NCI-H82 (cell line): ENCODE measurements at regions not wholly inside any gene's neighbourhood (a gene's known extent, or its start where the extent isn't known, plus 50 kb on each side); places are given as distances from the start of the nearest gene placed in this dataset.

Experiments
- DNase-seq: peaks from one replicate; lab custom pipeline; 2025; lab: John Stamatoyannopoulos, UW

DNA sequence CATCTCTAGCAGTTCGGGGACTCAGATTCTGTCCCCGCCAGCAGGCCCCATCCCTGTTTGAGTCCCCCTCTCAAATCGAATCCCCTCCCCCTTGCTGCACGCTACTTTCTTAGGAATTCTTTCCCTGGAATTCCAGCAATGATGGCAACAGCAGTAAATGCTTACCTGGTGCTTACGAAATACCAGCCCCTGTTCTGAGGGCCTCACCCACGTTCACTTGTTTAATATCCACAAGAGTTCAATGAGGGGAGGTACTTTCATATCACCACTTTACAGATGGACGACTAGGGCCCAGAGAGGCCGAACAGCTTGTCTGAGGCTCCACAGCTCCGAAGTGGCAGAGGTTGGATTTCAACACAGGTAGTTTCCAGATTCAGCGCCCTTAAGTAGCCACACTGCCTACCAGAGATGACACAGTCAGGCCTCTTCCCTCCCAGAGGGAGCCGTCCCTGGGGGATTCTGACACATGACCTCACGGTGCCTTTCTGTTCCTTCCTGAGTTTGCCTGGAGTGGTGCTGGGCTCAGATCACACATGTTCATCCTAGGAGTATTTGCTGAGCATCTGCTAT lies 120.7 kb upstream of the GSE1 start:
- no peak for DNase-seq

DNA sequence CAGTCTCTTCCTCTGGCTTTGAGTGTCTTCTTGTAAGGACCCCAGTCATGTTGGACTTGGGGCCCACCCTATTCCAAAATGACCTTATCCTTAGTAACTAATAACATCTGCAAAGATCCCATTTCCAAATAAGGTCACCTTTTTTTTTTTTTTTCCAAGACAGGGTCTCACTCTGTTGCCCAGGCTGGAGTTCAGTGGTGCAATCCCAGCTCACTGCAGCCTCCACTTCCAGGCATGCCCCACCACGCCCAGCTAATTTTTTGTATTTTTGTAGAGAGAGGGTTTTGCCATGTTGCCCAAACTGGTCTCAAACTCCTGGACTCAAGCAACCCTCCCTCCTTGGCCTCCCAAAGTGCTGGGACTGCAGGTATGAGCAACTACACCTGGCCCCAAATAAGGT lies 118.8 kb upstream of the GSE1 start:
- no peak for DNase-seq

DNA sequence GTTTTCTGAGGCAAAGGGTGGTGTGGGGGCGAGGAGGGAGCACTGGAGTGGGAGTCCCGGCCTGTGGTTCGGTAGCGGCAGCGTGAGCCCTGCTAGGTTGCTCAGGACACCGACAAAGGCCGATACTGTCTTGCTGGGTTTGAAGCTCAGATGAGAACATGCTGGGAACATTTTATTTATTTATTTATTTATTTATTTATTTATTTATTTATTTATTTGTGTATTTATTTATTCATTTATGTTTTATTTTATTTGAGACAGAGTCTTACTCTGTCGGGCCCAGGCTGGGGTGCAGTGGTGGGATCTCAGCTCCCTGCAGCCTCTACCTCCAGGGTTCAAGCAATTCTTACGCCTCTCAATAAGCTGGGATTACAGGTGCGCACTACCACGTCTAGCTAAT lies 117.9 kb upstream of the GSE1 start:
- DNase-seq, result no peak

DNA sequence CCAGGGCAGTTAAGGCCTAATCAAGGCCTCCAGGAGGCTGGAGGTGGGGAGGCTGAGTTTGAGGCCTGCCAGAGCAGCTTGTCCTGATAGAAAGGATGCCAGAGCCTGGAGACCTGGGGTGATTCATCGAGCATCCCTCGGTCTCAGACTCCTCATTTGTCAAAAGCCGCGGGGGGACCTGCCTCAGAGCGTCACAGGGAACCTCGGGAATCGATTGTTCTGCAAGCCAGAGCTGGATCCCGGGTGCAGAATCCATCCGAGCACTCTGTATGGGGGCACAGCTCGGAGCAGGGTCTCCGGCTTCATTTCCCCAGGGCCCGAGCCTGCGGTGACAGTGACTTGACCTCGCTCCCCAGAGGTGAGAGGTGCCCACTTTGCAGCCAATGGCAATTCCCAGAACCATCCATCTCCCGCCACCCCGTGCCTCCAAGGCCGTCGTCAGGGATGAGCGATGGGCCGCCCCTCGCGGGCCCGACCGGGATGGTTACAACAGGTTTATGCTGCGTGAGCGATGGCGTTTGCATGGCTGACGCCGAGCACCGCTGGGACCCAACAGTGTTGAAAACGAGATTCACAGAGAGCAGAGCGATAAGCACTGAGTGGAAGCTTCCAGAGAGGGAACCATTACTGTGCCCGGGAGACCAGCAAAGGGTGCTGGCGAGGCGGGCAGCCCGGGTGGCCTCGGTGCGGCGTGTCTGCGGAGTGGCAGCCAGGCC lies 117.1 kb upstream of the GSE1 start:
- no peak for DNase-seq

DNA sequence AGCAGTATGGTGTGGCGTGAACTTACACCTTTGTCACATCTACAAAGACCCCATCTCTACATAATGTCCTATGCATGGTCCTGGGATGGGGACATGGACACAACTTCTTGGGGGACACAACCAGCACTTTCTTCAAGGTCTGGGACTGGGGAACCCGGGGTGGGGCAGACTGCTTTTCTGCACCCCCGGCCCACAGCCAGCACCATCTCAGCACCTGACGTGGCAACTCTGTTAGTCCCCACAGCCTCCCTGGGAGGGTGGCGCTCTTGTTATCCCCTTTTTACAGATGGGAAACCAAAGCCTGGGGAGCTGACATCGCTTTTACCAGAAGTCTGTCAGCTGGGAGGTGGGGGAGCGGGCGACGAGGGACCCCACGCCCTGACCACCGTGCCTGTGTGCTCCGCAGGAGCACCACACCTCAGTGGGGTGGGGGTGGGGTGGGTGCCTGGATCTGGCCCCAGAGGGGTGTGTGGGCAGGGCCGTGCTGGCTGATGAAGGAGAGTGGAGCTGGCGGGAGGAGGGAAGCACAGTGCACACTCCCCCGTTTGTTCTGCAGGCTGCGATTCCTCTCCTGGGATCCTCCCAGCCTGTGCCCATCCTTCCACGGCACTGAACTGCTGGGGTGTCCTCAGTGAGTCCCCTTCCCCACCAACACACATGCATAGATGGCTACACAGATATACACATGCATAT lies 115.4 kb upstream of the GSE1 start:
- no peak for DNase-seq

DNA sequence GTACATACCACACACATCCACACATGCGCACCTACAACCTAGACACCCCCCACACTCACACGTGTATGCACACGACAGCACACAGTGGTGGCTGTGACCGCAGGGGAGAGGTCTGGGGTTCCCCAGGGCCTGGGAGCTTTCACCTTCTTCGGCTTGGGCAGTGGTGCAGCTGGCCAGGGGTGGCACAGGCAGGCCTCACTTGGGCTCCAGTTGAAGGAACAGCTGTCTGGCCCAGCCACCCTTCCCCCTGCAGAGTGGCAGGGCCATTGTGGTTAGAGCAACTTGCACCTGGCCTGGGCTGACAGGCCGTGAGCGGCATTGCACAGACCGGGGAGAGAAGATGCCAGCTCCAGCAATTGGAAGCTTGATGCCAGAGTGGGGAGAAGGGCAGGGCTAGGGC lies 114.5 kb upstream of the GSE1 start:
- no peak for DNase-seq

DNA sequence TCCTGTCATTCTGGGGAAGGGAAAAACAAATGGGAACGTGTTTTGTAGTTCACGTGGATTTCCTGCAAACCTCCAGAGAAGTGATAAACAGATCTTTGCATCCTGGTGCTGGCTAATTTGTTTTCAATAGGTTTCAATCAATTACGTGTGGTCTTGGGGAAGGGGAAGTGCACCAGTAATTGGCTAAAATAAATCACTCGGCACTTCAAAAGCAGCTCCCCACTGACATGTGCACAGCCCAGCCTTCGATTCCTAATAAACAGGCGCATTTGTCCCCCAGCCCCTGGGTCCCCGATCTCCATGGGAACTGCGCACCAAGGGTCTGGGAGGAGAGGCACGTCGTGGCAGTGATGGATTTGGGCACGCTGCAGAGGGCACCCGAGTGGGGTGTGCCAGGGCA lies 112.9 kb upstream of the GSE1 start:
- DNase-seq, result no peak

DNA sequence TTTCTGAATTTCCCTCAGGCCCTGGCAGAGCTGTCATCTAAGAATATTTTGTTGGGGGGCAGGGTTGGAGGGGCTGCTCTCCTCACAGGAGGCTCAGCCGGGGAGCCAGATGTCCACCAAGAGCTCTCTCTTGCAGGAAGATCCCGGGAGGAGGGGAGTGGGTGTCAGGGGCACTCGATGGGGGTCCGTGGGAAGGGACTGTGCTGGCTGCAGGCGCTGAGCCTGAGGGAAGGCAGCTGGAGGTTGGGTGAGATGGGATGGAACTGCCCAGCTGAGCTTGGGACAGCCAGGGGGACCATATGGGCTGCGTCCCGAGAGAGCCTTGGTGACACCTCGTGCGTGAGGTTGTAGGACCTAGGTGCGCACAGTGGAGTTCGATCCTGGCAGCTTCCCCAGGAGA lies 111.2 kb upstream of the GSE1 start:
- DNase-seq, result no peak

DNA sequence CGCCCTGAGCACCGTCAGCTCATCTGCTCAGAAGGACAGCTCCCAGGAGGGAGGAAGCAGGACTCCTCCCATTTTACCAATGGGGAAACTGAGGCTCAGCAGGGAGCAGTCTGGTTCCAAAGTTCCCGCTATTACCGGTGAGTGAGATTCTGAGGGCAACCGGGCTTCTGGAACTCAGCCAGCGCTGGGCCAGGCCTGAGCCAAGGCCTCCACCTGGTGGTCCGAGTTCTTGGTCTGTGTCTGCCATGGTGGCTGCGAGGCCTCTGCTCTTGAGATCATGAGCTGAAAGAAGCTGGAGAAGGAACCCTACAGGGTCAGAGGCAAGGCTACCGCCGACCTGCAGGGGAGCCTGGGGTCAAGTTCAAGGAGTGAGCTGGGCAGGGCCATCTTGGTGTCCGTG lies 110.8 kb upstream of the GSE1 start:
- no peak for DNase-seq

DNA sequence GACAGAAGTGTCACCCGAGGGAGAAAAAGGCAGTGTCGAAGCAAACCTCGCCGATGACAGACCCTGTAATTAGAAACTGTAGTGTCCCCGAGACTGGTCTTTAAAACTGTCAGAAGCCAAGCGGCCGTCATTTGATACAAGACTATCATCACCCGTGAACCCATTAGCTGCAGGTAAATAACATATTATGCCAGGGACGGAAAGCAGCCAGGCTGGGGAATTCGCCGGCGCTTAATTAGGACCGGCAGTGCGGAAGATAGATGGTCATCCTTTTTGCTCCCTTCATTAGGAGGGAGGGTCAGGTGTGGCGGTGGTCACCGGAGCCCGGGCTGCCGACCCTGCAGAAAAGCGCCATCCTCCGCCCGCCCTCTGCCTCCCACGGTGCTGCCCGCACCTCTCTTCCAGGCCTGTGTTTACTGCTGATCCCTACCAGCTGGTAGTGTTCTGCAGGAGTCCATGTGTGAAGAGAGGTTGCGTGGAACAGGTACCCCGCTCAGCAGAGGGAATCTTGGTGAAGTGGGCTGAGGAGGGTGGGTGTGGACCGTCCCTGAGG lies 109.4 kb upstream of the GSE1 start:
- no peak for DNase-seq

DNA sequence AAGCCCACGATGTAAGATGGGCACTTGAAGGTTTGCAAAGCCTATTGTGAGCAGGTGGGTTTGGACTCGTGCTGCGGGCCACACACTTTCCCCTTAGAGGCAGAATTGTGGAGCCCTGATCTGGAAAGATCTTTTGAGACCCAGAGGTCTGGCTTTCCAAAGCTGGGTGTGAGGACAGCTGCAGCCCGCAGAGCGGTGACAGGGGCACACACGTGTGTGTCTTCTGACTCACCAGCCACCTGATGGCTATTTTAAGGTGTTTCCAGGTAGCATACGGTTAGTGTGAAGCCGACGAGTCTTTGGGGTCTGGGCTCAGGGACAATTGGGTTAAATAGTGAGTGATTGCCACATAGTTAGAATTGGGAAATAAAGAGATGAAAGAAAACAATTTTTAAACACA lies 108.9 kb upstream of the GSE1 start:
- no peak for DNase-seq

DNA sequence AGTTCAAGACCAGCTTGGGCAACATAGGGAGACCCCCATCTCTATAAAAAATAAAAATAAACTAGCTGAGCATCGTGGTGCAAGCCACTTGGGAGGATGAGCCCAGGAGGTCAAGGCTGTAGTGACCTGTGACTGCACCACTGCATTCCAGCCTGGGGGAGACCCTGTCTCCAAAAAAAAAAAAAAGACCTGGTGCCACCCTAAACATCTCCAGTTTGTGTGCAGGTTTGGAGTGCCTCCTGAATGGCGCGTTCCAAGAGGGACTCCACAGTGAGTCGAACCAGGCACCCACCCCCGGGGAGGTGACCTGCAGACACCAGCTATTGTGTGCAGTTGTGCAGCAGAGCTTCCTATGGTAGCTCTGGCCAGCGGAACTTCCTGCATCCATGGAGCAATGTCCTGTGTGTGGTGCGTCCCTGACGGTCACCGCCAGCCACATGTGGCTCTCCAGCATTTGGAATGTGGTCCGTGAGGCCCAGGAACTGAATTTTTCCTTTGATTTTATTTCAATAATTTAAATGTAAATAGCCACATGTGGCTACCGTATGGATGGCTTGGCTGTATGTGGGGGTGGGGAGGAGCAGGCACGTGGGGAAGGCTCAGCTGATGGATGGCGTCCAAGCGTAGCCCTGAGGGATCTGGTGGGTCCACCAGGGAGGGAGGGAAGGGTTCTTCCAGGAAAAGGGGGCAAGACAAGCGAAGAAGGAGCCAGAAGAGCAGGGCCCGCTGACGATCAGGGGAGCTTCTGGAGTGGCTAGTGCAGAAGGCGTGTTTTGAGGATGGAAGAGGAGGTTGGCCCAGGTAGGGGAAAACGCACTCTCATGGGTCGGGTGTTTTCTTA lies 107.1 kb upstream of the GSE1 start:
- no peak for DNase-seq

DNA sequence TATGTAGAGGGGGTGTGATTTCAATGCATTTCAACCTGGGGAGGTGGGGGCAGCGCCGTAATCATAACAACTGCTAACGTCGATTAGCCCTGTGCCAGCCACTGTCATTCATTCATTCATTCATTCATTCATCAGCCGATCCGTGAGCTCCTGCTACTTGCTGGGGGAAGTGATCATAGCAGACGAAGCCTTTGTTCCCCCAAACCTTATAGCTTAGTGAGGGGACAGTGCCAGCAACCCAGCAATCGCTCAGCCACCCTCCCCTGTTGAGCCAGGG lies 106.5 kb upstream of the GSE1 start:
- no peak for DNase-seq

DNA sequence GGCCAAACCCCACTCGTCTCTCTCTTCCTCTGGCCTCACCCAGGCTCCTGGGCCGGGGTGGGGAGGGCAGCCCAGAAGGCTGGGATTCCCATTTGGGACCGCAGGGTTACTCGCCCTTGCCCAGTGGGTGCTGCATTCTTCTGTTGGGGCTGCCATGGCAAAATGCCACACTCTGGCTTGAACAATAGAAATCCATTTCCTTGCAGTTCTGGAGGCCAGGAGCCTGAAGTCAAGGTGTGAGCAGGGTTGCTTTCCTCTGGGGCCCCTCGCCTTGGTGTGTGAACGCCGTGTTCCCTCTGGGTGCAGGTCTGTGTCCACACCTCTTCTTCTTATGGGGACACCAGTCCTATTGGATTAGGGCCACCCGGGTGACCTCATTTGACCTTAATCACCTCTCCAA lies 105.8 kb upstream of the GSE1 start:
- no peak for DNase-seq

DNA sequence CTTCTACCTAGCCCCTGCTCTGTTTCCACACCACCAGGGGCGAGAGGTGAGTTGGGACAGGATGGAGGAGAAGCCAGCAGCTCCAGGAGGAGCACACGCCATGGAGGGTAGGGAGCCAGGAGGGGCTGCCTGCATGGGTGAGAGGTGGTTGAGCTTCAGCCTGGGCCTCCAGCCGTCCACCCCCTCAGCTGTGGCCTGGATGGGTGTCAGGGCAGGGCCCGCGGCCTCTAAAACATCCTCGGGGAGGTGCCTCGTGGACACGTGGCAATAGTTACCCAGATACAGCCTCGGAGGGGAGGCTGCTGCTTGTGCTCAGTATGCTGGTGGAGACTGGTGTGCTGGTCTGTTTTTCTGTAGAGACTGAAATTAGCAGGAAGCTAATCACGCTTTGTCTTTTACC lies 104.7 kb upstream of the GSE1 start:
- no peak for DNase-seq

DNA sequence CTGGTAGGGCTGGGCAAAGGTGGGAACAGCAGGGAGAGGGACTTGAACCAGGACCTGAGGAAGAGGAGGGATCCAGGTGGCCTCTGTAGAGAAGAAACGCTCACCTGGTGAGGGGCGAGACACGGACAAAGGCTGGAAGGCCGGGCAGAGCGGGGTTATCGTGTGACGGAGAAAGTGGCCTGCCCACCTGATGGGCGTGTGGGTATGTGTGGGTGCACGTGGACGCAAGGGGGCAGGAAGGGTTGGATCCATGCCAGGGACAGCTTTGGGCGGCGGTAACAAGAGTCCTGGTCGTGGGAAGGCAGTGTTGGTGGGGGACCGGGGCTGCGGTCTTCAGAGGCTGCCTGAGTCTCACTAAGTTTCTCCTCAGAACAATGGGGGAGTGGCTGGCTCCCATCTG lies 104.1 kb upstream of the GSE1 start:
- no peak for DNase-seq

DNA sequence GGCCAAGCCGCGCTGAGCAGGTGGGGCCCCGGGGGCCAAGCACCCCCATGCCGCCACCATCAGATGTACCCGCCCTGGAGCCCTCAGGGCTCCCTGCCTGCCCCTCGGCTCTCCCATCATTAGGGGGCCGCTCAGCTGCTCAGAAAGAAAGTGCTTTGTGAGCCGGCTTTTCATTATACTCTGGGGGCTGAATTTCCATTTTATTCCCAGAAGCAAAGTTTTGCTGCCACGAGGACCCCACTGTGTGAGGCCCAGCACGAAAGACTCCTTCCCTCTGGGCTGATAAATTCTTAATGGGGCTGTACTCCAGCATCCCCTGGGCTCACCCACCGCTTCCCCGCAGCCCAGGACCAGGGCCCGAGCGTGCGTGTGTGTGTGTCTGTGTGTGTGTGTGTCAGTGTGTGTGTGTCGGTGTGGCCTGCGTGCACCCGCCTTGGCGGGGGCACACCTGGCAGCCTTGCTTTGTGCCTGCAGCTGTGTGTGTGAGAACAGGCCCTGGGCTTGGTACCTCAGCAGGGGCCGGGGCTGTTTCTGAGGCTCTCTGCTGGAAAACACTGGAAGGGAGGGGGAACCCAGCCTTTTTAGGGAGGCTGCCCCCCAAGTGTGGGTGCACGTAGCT lies 103.0 kb upstream of the GSE1 start:
- no peak for DNase-seq

DNA sequence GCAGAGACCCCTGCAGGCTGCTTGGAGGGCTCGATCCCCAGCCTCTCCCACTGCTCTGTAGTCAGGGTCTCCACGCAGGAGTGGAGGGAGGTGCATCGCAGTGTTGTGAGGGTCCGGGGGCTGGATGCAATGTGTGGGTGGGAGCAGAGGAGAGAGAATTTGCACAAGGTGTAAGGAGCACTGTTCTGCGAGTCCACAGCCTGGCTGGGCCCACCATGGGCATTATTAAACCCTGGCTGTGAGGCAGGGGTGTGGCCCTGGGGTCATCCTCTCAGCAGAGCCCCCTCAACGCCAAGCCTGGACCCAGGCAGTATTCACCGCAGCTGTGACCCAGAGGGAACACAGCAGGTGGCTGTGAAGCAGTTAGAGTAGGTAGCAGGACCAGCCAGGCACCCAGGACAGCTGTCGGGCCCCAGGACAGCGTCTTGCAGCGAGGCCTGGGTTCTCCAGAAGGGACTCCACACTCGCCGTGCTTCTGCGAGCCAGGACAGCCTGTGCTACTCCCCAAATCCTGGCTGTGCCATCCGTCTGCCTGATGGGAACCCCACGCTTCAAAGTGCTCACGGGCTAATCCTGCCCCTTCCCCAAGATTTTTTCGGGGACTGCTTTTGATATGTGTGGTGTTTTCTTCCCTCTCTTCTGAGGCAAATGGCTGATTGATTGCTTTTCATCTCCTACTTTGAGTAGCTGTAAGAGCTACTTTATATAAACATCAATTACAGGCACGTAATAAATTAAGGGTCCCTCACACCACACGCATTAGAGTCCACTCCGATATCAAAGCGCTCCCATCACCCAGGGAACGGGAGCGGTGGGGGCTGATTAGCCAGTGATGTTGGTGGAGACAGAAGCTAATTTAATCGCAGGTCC lies 100.9 kb upstream of the GSE1 start:
- no peak for DNase-seq

DNA sequence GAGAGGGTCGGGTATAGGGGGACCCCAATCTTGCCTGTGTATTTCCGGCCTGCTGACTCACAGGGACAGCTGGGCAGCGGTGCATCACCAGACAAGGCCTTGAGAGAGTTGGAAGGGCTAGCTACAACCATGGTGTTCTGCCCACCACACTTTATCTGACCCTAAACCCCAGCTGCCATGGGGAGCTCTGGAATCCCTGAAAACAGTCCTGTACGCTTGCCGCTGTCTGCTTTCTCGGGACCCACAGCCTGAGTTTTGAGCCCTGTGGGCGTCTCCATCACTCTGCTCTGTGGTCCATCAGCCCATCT lies 100.4 kb upstream of the GSE1 start:
- no peak for DNase-seq

DNA sequence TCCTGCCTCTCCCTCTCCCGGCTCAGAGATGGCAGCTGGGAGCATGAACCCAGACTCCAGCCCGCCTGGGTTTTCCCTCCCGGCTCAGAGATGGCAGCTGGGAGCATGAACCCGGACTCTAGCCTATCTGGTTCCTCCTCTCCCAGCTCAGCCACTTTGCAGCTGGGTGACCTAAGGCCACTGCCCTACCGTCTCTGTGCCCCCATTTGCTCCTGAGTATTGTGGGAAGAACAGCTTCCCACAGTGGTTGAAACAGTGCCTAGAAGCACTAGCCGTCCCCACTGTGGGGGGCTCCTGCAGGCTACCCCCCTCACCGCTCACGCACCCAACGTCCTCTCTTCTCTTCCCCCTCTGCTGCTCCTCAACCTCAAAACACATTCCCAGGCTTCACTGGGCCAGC lies 99.9 kb upstream of the GSE1 start:
- no peak for DNase-seq

DNA sequence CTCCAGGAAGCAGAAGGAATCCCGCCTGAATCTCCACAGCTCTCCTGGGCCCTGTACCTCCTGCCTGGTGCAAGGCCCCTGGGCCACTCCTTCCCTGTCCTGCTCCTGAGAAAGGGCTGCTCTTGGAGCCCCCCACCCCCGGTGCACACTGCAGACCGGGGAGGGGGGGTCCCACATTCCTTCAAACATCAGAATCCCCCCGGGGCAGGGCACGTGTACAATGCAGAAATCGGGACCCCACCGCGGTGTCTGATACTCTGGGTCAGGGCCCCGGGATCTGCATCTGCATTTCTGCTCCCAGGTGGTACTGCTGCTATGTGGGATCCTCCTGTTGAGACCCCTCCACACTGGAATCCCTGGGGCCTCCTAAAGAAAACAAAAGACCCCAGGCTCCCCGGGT lies 99.5 kb upstream of the GSE1 start:
- DNase-seq, result no peak

DNA sequence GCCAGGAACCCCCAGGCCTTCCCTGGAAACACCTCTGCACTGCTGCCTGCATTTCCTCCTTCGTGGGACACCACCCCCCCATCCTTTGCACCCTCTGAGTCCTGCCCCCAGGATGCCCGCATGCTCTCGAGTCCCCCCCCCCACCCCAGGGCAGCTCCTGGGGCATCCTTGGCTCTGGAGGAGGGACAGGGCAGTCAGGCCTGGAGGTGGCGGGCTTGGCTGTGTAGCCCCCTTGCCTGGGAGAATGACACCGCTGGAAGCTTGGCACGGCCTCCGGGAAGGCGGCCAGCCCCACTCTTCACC lies 98.9 kb upstream of the GSE1 start:
- no peak for DNase-seq
